GM18517 (cell line): ENCODE measurements at regions not wholly inside any gene's neighbourhood (a gene's known extent, or its start where the extent isn't known, plus 50 kb on each side); places are given as distances from the start of the nearest gene placed in this dataset.
"Not testable (repeated sequence)": the region's sequence is repeated elsewhere in the genome, so short reads cannot be mapped to it uniquely, and the experiment has no call there.

ENCODE experiments used
- ATAC-seq: cut with Tn5 transposase; IDR thresholded peaks from one replicate; pipeline ENCODE4 v1.9.1; 2021; ENCODE audit warnings: mild to moderate bottlenecking, moderate library complexity; ENCODE audit not compliant: unreplicated experiment

GRCh38 chr3:147471741-147472140 is 62.6 kb downstream of the ZIC1 start:
- ATAC-seq = no peak

GRCh38 chr3:147472846-147473245 is 63.7 kb downstream of the ZIC1 start:
- ATAC-seq = no peak

- ATAC-seq = no peak
Measured at GRCh38 chr3:147483145-147483544, 74.0 kb downstream of the ZIC1 start.

- ATAC-seq = no peak
Measured at GRCh38 chr3:147483578-147483977, 74.4 kb downstream of the ZIC1 start.

DNA sequence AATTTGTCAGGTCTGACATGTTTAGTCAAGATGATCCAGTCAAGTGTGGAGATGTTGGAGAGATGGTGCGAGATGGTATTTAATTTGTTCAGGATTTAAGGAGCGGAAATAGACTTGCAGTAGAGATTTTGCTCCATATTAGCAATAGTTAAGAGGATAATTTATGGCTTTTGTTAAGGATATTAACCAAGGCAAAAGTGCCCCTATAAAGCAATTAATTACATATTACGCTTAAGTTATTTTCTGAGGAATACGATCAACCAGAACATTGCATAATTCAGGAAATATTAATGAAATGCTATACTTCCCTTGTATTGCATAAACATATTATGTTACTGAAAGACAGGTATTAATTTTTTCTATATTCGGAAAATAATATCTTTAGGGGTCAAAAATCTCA is 83.9 kb downstream of the ZIC1 start:
- ATAC-seq = no peak

DNA sequence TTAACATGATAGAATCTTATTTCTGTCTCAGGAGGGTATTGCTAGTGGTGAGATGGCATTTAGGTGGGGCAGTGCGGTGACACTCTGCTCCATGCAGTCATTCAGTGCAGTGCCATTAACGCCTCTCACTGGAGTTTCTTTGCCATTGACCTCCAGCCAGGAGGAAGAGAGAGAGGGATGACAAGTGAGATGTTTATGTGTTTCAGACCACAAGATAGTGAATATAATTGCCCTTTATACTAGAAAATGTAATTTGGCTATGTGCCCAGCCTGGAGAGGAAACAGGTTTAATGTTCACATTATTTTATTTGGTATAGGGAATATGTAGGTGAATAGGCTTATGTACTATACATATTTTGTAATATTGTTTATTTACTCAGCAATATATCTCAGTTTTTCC is 84.5 kb downstream of the ZIC1 start:
- no peak for ATAC-seq

DNA sequence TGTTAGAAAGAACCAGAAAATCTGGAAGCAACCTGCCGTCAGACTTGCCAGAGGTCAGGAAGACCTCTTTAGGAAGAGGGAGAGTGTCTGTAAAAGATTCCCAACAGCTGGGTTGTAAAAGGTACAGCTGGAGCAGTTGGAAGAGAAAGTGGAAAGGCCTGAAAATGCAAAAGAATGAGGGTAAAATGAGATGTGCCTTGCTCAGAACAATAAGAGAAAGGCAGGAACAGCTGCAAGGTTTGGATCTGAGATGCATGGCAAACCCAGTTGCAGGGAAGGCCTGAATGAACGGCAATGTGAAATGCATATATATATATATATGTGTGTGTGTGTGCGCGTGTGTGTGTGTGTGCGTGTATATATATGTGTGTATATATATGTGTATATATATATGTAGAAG is 88.1 kb downstream of the ZIC1 start:
- ATAC-seq = no peak

DNA sequence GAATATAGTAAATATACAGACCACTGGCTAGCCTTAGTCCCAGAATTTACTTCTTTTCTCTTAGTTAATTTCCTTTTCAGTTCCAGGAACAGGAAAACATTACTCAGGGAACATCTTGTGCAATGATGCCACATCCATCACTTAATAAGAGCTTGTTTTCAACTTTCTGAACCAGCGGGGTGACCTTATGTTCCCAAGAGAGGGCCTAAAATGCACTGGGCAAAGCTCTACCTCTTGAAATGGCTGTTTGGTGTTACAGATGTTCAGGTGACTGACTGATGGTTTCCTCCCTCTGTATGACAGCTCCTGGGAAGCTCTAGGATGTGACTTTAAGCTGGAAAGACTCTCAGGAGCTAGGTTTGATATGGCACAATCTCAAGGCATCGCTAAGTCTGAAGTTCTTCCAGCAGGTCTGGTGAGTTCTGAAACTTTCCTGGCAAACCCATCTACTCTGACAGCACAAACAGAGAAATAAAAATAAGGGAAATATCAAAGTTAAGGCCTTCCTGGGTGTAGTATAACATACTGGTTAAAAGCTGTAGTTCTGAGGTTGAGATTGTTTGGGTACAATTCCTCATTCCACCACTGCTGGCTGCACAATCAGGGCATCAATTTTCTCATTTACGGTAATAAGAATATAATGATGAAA is 98.6 kb downstream of the ZIC1 start:
- no peak for ATAC-seq

DNA sequence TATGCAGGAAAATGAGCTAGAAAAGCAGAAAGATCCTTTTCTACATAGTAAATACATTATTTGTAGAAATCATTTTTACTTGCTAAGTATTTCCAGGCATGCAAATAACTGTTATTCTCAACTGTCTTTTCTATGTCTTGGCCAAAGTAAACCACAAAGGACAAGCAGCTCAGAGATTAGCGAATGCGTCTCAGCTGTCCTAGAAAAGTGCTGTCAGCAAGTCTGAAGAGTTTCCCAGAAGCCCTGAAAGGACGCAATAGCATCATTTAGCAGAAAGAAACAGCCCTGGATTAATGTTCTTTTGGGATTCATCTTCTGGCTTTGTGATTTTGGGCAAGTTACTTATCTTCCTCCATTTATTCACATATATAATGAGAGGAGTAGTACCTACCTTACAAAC is 100.3 kb downstream of the ZIC1 start:
- ATAC-seq = no peak

DNA sequence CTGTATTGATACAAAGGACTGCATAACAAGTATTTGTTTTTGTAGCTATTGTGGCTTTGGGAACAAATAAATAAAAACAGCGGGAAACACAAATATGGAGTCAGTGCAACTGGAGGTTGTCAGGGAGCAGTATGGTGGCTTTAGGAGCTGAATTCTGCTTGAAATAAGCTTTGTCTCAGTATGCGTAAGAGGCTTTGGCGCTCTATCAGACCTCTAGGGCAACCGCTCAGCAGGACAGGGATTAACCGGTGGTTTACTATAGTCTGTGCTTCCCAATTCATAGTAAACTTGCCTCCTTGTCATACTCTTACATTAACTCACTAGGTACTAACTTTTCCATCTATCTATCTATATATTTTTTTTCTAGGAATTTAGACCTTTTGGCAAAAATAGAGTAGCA is 104.6 kb downstream of the ZIC1 start:
- ATAC-seq = no peak

DNA sequence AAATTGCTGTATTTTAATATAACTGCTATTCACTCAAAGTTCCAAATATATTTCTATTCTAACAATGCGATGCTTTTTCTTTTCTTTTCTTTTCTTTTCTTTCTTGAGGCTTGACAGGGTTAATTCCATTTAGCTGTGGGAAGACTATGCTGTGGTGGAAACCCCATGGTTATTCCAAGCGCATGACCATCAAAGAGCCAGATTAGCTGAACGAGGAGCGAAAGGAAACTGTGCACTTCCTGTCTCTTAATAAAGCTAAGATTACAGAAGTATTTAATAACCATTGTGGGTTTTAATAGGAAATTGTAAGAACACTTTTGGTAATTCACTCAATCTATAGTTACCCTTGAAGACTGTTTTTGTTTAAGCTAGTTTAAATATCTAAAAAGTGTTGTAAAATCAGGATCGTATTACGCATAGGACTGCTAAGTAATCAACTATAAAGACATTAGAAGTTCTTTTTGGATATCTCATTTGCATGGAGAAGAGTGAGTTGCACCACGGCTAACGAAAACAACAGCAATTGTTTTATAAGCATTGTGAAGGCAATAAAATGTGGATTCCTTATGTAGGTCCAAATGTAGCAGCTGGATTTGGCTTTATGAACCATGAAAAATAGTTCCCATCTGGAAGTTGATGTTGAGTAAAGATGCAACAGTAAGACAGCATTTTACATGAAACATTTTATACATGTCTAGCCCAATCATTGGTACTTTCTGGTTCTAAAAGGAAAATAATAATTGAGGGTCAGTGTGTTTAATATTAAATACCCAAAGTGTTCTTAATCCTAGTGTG is 105.4 kb downstream of the ZIC1 start:
- no peak for ATAC-seq

DNA sequence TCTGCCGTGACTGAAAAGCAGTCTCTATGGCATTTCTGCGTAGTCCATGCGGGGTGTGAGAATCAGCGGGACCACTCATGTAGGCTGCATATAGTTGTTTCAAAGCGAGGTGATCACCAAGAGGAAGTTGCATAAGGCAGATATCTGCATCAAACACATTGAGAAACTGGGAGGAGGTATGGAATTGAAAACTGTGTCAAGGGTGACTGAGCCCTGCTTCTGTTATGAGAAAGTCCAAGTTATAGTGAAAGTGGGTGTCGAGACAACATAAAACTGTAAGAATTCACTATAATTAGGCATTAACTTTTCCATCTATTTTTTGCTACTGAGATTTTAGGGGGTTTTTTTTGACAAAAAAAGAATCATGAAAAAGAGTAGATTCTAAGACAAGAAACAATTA is 109.3 kb downstream of the ZIC1 start:
- ATAC-seq = no peak

- ATAC-seq = no peak
Measured at GRCh38 chr3:147521646-147522045, 112.5 kb downstream of the ZIC1 start.

GRCh38 chr3:147522780-147523179 is 113.6 kb downstream of the ZIC1 start:
- not testable (repeated sequence) for ATAC-seq

- ATAC-seq = no peak
Measured at GRCh38 chr3:147529551-147529950, 120.4 kb downstream of the ZIC1 start.

- ATAC-seq = peak; percentile 96
Measured at GRCh38 chr3:147538034-147538433, 128.9 kb downstream of the ZIC1 start.

DNA sequence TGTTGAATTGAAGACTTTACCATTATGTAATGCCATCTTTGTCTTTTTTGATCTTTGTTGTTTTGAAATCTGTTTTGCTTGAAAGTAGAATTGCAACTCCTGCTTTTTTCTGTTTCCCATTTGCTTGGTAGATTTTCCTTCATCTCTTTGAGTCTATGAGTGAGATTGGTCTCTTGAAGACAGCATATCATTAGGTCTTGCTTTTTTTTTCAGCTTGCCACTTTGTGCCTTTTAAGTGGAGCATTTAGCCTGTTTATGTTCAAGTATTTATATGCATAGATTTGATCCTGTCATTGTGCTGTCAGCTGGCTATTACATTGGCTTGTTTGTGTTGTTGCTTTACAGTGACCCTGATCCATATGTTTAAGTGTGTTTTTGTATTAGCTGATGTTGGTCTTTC is 131.8 kb downstream of the ZIC1 start:
- no peak for ATAC-seq

DNA sequence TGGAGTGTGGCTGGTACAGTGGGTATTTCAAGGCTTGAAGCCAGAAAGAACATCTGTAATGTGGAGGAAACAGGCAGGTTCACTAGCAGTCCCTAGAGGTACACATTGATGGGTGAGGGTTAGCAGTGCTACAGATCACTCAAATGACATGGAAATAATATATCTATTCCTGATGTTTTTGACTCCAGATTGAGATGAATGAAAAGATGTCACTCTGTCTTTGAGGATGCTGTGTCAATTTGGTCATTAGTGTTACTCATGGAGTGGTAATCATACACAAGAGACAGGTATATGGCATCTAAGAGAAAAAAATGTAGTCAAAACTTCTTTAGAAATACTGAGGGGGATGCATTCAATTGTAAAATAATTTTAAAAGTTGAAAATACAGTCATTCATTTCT is 135.1 kb downstream of the ZIC1 start:
- no peak for ATAC-seq

GRCh38 chr3:147551491-147551890 is 142.3 kb downstream of the ZIC1 start:
- ATAC-seq = no peak

DNA sequence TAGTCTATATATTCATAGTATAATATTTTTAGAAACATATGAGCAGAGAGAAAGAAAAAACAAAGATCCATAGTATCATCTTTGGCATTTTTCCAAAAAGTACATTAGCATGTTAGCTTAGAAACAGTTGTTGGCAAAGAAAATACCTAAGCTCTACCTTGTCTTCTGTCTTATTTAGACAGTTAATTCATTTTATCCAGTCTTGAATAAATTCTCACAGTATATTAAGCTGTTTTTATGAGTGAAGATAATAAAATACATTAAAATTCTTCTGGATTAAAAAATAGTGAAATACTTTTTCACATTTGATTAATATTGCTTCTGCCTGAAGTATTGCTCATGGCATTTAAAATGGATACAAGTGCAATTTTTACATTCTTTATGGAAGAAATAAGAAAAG is 145.2 kb downstream of the ZIC1 start:
- ATAC-seq = no peak

DNA sequence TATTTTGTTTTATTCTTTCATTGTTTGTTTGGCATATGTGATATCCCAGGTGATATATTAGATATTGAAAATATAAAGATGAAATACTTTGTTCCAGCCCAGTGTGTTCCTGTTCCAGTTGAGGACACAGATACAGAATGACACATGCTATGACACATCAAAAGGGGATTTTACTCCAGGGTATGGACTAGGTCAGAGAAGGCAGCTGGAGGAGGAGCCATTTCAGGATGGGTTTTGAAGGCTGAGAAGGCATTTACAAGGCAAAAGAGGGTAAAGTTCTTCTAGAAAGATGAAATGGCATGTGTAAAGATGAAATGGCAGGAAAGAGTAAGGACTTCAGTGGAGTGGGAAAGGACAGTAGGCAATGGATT is 163.8 kb downstream of the ZIC1 start:
- no peak for ATAC-seq

DNA sequence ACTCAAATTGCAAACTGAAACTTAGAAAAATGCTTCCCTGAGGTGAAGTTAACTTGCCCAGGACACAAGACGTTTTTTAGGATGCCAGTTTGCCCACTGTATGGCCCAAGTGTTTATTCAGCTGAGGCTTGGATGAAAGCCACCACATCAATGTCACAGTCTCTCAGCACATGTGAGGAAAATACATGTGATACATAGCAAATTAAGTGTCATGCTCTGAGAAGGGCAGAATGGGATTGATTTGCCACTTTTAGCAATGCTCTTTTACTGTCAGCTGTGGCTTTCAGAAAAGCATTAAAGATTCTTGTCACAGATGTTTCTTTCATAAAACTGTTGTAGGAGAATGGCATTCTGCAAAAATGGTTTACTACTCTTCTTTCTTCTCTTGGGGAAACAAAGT is 165.5 kb downstream of the ZIC1 start:
- ATAC-seq = no peak

DNA sequence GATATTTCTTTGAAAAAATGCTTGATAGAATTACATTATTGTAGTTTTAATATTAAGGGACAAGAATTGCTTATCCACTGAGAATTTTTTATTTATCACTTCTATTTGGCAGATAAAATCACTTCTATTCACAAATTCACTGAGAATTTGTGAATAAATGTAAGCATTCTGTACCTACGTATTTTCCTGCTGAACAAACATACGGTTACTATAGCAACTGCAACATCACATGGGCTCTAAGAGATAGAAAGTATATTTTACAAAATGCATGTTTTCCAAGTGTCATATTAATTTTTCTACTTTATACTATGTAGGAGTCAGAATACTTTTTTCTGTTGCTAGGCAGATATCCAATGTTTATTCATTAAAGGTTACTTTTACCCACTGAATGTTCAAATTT is 166.2 kb downstream of the ZIC1 start:
- ATAC-seq = no peak
